Epithelial cell of proximal tubule (primary cell): ENCODE measurements at regions not wholly inside any gene's neighbourhood (a gene's known extent, or its start where the extent isn't known, plus 50 kb on each side); places are given as distances from the start of the nearest gene placed in this dataset.

Experiments used
- DNase-seq: peaks from one replicate; pipeline ENCODE4 v3.0.0-alpha.2; 2011; ENCODE audit warnings: low read depth
- H3K4me3 ChIP-seq: 2 replicates; pipeline ENCODE4 v1.5.1; 2011; ENCODE audit warnings: low read depth, mild to moderate bottlenecking, low read length
- TF ChIP-seq, protein P1 (sequence below): conservative IDR thresholded peaks from 2 replicates; pipeline ENCODE4 v1.5.1; 2012; ENCODE audit warnings: low read depth, mild to moderate bottlenecking, low read length

DNA sequence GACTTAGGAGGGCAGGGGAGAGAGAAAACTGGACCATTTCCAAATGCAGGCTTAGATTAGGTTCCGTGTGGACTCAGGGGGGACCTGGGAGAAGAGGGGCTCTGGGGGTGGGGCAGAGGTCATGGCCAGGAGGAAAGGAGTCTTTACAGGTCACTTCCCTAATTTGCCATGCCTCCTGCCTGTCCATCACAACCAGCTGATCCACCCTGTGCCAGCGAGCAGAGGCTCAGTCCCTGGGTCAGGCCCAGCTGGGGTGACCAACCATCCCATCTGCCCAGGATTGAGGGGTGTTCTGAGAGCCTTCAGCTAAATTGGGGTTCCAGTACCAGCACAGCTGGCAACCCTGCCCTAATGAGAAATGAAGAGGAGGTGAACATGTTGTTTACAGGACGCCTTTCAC lies 84.6 kb upstream of the CACUL1 start:
- TF ChIP-seq, protein P1, sequence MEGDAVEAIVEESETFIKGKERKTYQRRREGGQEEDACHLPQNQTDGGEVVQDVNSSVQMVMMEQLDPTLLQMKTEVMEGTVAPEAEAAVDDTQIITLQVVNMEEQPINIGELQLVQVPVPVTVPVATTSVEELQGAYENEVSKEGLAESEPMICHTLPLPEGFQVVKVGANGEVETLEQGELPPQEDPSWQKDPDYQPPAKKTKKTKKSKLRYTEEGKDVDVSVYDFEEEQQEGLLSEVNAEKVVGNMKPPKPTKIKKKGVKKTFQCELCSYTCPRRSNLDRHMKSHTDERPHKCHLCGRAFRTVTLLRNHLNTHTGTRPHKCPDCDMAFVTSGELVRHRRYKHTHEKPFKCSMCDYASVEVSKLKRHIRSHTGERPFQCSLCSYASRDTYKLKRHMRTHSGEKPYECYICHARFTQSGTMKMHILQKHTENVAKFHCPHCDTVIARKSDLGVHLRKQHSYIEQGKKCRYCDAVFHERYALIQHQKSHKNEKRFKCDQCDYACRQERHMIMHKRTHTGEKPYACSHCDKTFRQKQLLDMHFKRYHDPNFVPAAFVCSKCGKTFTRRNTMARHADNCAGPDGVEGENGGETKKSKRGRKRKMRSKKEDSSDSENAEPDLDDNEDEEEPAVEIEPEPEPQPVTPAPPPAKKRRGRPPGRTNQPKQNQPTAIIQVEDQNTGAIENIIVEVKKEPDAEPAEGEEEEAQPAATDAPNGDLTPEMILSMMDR, result no peak
- no peak overlapping the region for H3K4me3 ChIP-seq
- DNase-seq, result no peak

DNA sequence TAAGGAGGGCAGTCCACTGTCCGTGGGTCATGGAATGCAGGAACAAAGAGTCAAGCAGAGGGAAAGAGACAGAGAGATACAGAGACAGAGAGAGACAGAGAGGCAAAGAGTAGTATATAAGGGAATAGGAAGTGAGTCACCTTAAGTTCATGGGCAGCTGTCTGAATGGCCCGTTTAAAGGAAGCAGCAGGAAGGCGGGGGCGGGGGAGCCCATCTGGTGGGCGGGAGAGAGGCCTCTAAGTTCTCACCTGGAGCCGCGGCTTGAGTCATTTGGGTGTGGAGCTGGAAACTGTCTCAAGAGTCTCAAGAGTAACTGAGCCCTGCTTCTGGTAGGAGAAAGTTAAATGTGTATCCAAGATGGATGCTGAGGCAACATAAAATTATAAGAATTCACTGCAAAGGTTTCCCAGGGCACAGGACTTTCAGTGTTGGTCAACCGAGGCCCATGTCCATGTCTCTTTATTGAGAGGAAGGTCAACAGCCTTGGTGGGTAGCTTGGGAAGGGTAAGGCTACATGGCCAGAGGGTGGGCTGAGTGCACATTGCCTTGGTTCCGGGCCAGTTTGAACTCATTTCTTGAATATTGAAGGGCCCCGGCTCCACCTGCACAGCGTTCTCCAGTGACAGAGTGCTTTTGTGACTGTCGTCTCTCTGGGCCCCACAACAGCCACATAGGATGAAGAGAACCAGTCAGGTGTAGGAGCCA lies 85.5 kb upstream of the CACUL1 start:
- TF ChIP-seq, protein P1, result no peak
- DNase-seq, result no peak
- no peak overlapping the region for H3K4me3 ChIP-seq

DNA sequence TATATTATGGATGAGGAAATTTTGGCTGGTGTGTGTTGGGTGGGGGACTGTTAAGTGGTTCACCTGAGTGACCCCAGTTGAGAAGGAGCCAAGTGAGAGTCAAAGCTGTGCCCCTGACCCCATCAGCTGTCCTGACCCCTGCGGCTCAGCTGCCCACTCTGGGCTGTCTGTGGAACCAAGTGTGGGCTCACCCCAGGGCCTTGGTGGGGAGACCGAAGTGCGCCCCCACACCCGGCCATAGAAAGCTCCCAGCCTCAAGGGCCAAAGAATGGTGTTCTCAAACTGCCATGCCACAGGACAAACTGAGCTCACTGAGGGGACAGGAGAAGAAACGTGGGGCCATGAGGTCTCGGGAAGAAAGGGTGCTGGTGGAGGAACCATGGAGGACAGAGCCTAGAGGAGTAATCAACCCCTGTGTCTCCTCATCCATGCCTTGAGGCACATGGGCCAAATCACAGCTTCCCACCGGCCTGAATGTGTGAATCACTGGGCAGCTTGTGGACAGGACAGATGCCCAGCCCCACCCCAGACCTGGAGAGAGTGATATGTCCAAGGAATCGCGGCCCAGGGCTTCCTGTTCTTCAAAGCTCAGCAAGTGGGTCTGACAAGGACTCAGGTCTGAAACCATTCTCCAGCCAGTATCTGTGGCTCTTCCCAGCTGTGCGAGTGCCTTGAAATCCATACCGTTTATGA lies 86.2 kb upstream of the CACUL1 start:
- no peak for DNase-seq
- TF ChIP-seq, protein P1, result no peak

DNA sequence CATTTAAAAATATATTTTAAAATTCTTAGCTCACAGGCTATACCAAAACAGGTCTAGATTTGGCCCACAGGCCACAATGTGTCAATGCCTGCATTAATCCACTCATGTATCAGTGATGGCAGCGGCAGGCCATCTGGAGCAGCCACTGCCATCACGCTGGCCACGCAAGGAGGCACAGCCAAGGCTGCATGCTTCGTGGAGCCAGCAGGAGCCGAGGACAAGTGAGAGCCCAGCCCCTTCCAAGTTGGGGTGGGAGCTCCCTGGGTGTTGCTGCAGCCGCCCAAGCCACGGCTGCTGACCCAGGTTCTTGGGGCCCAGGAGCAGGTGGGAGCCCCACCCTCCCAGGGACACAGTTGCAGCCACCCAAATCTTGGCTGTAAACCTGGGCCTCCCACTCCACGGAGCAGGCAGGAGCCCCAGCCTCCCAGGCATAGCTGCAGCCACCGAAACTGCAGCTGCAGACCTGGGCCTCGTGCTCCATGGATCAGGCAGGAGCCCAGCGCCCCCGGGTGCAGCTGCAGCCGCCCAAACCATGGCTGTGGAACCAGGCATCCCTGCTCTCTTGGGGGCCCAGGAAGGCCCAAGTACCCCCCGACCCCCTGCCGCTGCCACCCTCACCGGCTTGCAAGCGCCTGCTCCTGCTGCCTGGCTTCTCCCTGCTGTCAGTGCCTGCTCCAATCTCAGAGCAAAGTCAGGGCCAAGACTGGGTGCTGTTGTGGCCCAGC lies 87.3 kb upstream of the CACUL1 start:
- no peak overlapping the region for H3K4me3 ChIP-seq
- no peak for DNase-seq
- TF ChIP-seq, protein P1, result no peak

More for the DNA sequence above, 86.2 kb upstream of the CACUL1 start:
- no peak overlapping the region for H3K4me3 ChIP-seq

DNA sequence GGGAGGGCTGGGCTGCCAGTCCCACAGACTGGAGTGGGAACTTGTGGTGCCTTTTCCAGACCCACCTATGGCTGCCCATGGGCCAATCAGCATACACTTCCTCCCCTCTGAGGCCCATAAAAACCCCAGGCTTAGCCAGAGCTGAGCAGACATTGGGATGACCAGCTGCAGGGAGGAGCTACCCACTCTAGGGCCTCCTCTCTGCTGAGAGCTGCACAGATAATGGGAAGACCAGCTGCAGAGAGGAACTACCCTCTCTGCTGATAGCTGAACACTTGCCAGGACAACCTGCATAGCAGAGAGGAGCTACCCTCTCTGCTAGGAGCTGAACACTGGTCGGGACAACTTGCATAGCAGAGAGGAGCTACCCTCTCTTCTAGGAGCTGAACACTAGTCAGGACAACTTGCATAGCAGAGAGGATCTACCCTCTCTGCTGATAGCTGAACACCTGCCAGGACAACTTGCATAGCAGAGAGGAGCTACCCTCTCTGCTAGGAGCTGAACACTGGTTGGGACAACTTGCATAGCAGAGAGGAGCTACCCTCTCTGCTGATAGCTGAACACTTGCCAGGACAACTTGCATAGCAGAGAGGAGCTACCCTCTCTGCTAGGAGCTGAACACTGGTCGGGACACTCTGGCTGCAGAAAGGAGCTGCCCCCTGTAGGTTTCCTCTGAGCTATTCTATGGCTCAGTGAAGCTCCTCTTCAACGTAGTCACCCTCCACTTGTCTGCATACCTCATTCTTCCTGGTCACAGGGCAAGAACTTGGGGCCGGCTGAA lies 88.3 kb upstream of the CACUL1 start:
- TF ChIP-seq, protein P1, result no peak
- no peak overlapping the region for H3K4me3 ChIP-seq
- no peak for DNase-seq

DNA sequence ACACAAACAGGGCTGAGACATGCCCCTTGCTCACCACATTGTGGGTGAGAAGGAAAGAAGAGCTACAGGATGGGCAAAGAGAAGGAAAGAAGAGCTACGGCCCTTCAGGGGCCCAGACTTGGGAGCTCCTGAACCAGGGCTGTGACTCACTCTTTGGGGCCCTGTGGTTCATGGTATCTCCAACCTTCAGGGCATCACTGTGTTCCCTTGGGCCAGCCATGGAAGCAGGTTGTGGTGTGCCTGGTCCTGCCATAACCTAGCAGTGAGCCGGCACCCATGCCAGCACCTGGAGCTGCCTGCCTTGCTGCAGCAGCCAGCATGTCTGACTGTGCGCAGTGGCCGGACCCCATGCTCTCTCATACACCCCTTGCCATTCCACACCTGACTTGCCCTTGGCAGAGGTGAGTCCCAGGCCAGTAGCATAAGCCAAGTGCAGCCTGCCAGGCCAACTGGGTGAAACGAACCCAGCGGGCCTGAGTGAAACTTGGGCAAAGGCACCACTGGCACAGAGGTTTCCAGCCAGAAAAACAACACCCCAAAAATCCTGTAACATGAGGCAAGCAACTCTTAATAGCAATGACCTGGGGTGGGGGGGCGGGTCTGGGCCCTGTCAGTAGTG lies 89.0 kb upstream of the CACUL1 start:
- DNase-seq, result no peak
- no peak overlapping the region for H3K4me3 ChIP-seq
- TF ChIP-seq, protein P1, result no peak
